K562 (cell line): ENCODE measurements at regions not wholly inside any gene's neighbourhood (a gene's known extent, or its start where the extent isn't known, plus 50 kb on each side); places are given as distances from the start of the nearest gene placed in this dataset.

Experiments
- ATAC-seq: fragments of 200-7000 bp; cut with Tn5 transposase; 3 replicates; pipeline ENCODE4 v1.9.1; 2020; ENCODE audit warnings: moderate library complexity
- BruUV-seq: library from RNA; stranded (reverse); fragments of 400-500 nt; replicated peaks from 2 replicates; lab custom pipeline; 2021; lab: Mats Ljungman, UMichigan
- CTCF ChIA-PET: fragments of 300-600 bp; formaldehyde crosslinking; extraction: SDS; loops from one replicate; lab custom pipeline; 2021; ENCODE audit warnings: low intra/inter-chr PET ratio; lab: Yijun Ruan, JAX
- POLR2A ChIA-PET: fragments of 300-600, 350-650 bp; sonication (Branson Sonifier 250); formaldehyde crosslinking; extraction: SDS; loops from one replicate; lab custom pipeline; 2021; ENCODE audit warnings: antibody characterized with exemption, inconsistent platforms; lab: Yijun Ruan, JAX
- DNase-seq, 4 experiments: peaks; one replicate each; pipeline versions ENCODE4 v3.0.0 to v3.0.0-alpha.2; 2011 to 2018; ENCODE audit warnings: low spot score in 3 of 4, mixed read lengths in 3 of 4; ENCODE audit errors: extremely low read depth in 1 of 4
- FAIRE-seq: peaks from 2 replicates; lab custom pipeline; 2011; peaks lifted over from hg19 to GRCh38; lab: Jason Lieb, UNC
- H2AFZ ChIP-seq: 2 replicates; pipeline ENCODE4 v1.6.0; 2011; ENCODE audit warnings: low read depth, low read length, control low read depth, inconsistent platforms
- H3K27ac ChIP-seq: fragments of 200-600 bp; 3 replicates; pipeline ENCODE4 v1.8.0; 2011; ENCODE audit warnings: low read depth, mild to moderate bottlenecking, control low read depth, inconsistent platforms, low read length, moderate library complexity, mixed read lengths; ENCODE audit errors: extremely low read depth
- H3K27me3 ChIP-seq, 2 experiments: fragments of 300-600 bp in 1 of 2; 2 replicates in 1 of 2; 3 replicates in 1 of 2; pipeline versions ENCODE4 v1.6.0 to v1.8.0; 2011; ENCODE audit warnings: inconsistent platforms in 2 of 2, low read length in 2 of 2, mild to moderate bottlenecking in 1 of 2, mixed read lengths in 1 of 2, moderate library complexity in 1 of 2; ENCODE audit not compliant: control insufficient read depth in 2 of 2, insufficient read depth in 2 of 2
- H3K36me3 ChIP-seq: fragments of 300-600 bp; 3 replicates; pipeline ENCODE4 v1.8.0; 2011; ENCODE audit warnings: mild to moderate bottlenecking, low read length, inconsistent platforms; ENCODE audit not compliant: control insufficient read depth, insufficient read depth
- H3K4me1 ChIP-seq, 2 experiments: fragments of 200-600 bp in 1 of 2; replicated peaks in 1 of 2; 2 replicates in 1 of 2; 3 replicates in 1 of 2; pipeline versions ENCODE4 v1.5.1 to v1.8.0; 2011; ENCODE audit warnings: inconsistent platforms in 2 of 2, low read length in 2 of 2, mild to moderate bottlenecking in 1 of 2, mixed read lengths in 1 of 2, moderate library complexity in 1 of 2; ENCODE audit not compliant: control insufficient read depth in 2 of 2, insufficient read depth in 2 of 2
- H3K4me2 ChIP-seq: 2 replicates; pipeline ENCODE4 v1.6.1; 2011; ENCODE audit warnings: low read length, control low read depth, inconsistent platforms, mixed read lengths; ENCODE audit not compliant: insufficient read depth
- H3K4me3 ChIP-seq: fragments of 200-600 bp; sonication (generic), shearing (Covaris generic); 2 replicates; pipeline ENCODE4 v1.5.1; 2016; ENCODE audit warnings: control low read depth, inconsistent platforms
- H3K79me2 ChIP-seq: fragments of 200-600 bp; 3 replicates; pipeline ENCODE4 v1.8.0; 2011; ENCODE audit warnings: low read length, inconsistent platforms; ENCODE audit not compliant: control insufficient read depth, insufficient read depth
- H3K9ac ChIP-seq, 2 experiments: 2 replicates each; pipeline versions ENCODE4 v1.6.0 to v1.6.1; 2011; ENCODE audit warnings: low read depth in 2 of 2, low read length in 2 of 2, control low read depth in 1 of 2, inconsistent platforms in 1 of 2, mild to moderate bottlenecking in 1 of 2, mixed read lengths in 1 of 2; ENCODE audit not compliant: insufficient read depth in 1 of 2
- H3K9me1 ChIP-seq: one replicate; pipeline ENCODE4 v1.6.0; 2011; ENCODE audit warnings: inconsistent platforms, mild to moderate bottlenecking, low read length, moderate library complexity; ENCODE audit not compliant: control insufficient read depth, insufficient read depth
- H3K9me3 ChIP-seq: replicated peaks from 2 replicates; pipeline ENCODE4 v1.5.1; 2011; ENCODE audit warnings: low read depth, low read length, inconsistent platforms; ENCODE audit not compliant: control insufficient read depth, insufficient read depth
- H4K20me1 ChIP-seq: replicated peaks from 2 replicates; pipeline ENCODE4 v1.6.1; 2011; ENCODE audit warnings: low read length, inconsistent platforms, mixed read lengths; ENCODE audit not compliant: control insufficient read depth, insufficient read depth
- GTF2B ChIP-seq: IDR thresholded peaks from 2 replicates; pipeline ENCODE4 v1.6.1; 2011; ENCODE audit not compliant: insufficient read length; ENCODE audit errors: extremely low read depth
- PHB ChIP-seq: fragments of 250-450 bp; sonication (Bioruptor Pico); IDR thresholded peaks from 2 replicates; pipeline ENCODE4 v1.5.0; 2021
- SMC3 ChIP-seq: conservative IDR thresholded peaks from 2 replicates; pipeline ENCODE4 v1.6.1; 2011; ENCODE audit warnings: low read depth, low read length, improper control_type of control experiment; ENCODE audit not compliant: insufficient read depth
- ZNF41 ChIP-seq: fragments of 250-450 bp; sonication (Bioruptor Pico); conservative IDR thresholded peaks from 2 replicates; pipeline ENCODE4 v1.4.0; 2020; ENCODE audit warnings: mild to moderate bottlenecking
- ZNF511 ChIP-seq: sonication (generic); formaldehyde crosslinking; IDR thresholded peaks from 2 replicates; pipeline ENCODE4 v1.8.0; 2022; ENCODE audit warnings: mild to moderate bottlenecking, missing genetic modification reagents
- WGBS: fragments of 100-300 bp; shearing (Covaris generic); methylation state at CpG from one replicate; pipeline ENCODE4 v1.1.6; 2016; ENCODE audit warnings: low coverage, mixed read lengths; ENCODE audit not compliant: insufficient coverage; ENCODE audit errors: missing lambda C conversion rate; 5-methylcytosine and 5-hydroxymethylcytosine counted together
- in situ Hi-C: fragments of 300-500 bp; cut with MboI; formaldehyde crosslinking; loops from 4 replicates; pipeline ENCODE4 v1.15.0; 2018; ENCODE audit warnings: inconsistent platforms, mixed read lengths
- intact Hi-C: fragments of 100-400 bp; cut with micrococcal nuclease; formaldehyde crosslinking; loops from 2 replicates; pipeline ENCODE4 v1.14.2; 2022

- TF ChIP-seq GTF2B (no peak), PHB (CRISPR knock-in tag) (no peak), ZNF41 (CRISPR knock-in tag) (no peak), SMC3 (no peak)
Measured at GRCh38 chr1:175884369-175884768, 141.0 kb upstream of the TNR start (continued).

GRCh38 chr1:175882192-175882591 lies 138.8 kb upstream of the TNR start:
- BruUV-seq: no TSS peak
- ATAC-seq: no peak
- no peak overlapping the region for H3K9ac ChIP-seq
- H3K27me3 ChIP-seq: peaks cover 13 to 56% of the 10 kb centered on the region in 2 experiments
- H3K9me3 ChIP-seq: no peaks in the 10 kb centered on the region
- in situ Hi-C loops: no loop called here
- DNase-seq: no peak
- no peaks in the 10 kb centered on the region for H3K9me1 ChIP-seq
- FAIRE-seq: no peak
- ChIA-PET CTCF (no interaction called here), POLR2A (interaction anchor here (0.8 kb wide), 1 partner anchor 450 kb away, joined by 3 read pairs; no protein-coding TSS in a partner anchor)
- no peak overlapping the region for H2AFZ ChIP-seq
- H3K4me2 ChIP-seq: no peak overlapping the region
- WGBS: 0% methylated on average over 1 of the region's 1 CpG
- no peak overlapping the region for H3K4me3 ChIP-seq
- H3K79me2 ChIP-seq: no peaks in the 10 kb centered on the region
- H3K4me1 ChIP-seq: no peaks in the 10 kb centered on the region
- intact Hi-C loops: loop anchor here (10.0 kb wide), 1 partner anchor 397 kb away; no protein-coding TSS in a partner anchor
- no peak for TF ChIP-seq ZNF511 (CRISPR knock-in tag)
- TF ChIP-seq, all 486 proteins: peak for 0
- no peak overlapping the region for H3K27ac ChIP-seq
- H3K36me3 ChIP-seq: no peaks in the 10 kb centered on the region
- H4K20me1 ChIP-seq: no peaks in the 10 kb centered on the region
